Lower leg skin (tissue), 4 donors: ENCODE measurements at regions not wholly inside any gene's neighbourhood (a gene's known extent, or its start where the extent isn't known, plus 50 kb on each side); places are given as distances from the start of the nearest gene placed in this dataset.

Experiments used
- DNase-seq, 2 donors: peaks; one replicate each; pipeline ENCODE4 v3.0.0-alpha.2; 2019; ENCODE audit warnings: low spot score in 2 of 2
- H3K4me3 ChIP-seq: fragments of 200-600 bp; sonication (generic); 2 replicates; pipeline ENCODE4 v1.5.1; 2017; ENCODE audit warnings: mild to moderate bottlenecking, low read depth; ENCODE audit not compliant: poor library complexity, severe bottlenecking
- POLR2A ChIP-seq, 2 donors: fragments of 450-650 bp; IDR thresholded peaks; one replicate each; pipeline ENCODE4 v1.6.1; 2016 to 2017; ENCODE audit warnings: antibody characterized with exemption in 2 of 2, mild to moderate bottlenecking in 1 of 2, moderate library complexity in 1 of 2
- WGBS, 2 donors: methylation state at CpG; one replicate each; pipeline ENCODE4 v1.1.5; 2018; 5-methylcytosine and 5-hydroxymethylcytosine counted together
- intact Hi-C: fragments of 100-400 bp; cut with DNase I; formaldehyde crosslinking; loops from one replicate; pipeline ENCODE4 v1.15.0; 2023; ENCODE audit warnings: low total_unique reads
- TF ChIP-seq, protein P1 (sequence below), 3 donors: fragments of 450-650 bp; IDR thresholded peaks; one replicate each; pipeline ENCODE4 v1.5.1; 2016; ENCODE audit warnings: antibody characterized with exemption in 3 of 3, mild to moderate bottlenecking in 3 of 3, moderate library complexity in 2 of 3

DNA sequence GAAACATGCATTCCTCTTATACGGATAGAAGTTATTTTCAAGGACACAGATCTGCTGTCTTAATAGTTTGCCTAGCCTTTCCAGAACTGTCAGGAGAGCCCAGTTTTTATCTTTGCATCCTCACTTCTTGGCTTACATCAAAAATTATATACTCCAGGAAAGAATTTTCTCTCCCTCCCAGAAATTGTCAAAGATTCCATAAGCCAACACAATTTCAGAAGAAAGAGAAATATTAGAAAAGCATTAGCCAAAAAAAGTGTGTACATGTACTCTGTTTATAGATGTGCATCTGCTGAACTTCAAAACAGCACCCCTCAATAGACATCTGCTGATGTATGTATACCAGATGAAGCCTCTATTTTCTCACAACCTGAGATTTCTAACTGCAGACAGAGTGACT, 210.4 kb downstream of the METTL4 start:
- H3K4me3 ChIP-seq = no peak overlapping the region
- TF ChIP-seq, protein P1, sequence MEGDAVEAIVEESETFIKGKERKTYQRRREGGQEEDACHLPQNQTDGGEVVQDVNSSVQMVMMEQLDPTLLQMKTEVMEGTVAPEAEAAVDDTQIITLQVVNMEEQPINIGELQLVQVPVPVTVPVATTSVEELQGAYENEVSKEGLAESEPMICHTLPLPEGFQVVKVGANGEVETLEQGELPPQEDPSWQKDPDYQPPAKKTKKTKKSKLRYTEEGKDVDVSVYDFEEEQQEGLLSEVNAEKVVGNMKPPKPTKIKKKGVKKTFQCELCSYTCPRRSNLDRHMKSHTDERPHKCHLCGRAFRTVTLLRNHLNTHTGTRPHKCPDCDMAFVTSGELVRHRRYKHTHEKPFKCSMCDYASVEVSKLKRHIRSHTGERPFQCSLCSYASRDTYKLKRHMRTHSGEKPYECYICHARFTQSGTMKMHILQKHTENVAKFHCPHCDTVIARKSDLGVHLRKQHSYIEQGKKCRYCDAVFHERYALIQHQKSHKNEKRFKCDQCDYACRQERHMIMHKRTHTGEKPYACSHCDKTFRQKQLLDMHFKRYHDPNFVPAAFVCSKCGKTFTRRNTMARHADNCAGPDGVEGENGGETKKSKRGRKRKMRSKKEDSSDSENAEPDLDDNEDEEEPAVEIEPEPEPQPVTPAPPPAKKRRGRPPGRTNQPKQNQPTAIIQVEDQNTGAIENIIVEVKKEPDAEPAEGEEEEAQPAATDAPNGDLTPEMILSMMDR (IDR thresholded peaks at IDR 0.05) = no peak
- no peak for TF ChIP-seq POLR2A (IDR thresholded peaks at IDR 0.05)
- 39 to 44% methylated on average over 1 of the region's 1 CpG for WGBS, 2 donors
- intact Hi-C loops = no loop called here
- DNase-seq = no peak

DNA sequence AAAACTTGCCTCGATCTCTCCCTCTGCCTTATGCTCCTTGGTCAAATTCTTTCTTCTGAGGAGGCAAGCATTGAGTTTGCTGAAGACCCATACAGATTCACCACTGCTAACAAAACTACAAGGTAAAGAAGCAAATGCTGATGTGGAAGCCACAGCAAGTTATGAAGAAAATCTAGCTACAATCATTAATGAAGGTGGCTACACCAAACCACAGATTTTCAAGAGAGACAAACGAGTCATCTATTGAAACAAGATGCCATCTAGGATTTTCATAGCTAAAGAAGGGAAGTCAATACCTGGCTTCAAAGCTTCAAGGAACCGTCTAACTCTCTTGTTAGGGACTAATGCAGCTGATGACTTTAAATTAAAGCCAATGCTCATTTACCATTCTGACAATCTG, 203.2 kb downstream of the METTL4 start:
- intact Hi-C loops = no loop called here
- DNase-seq = no peak
- no peak overlapping the region for H3K4me3 ChIP-seq
- no peak for TF ChIP-seq POLR2A (IDR thresholded peaks at IDR 0.05)
- TF ChIP-seq, protein P1 (IDR thresholded peaks at IDR 0.05) = no peak
- 77 to 78% methylated on average over 3 of the region's 3 CpGs for WGBS, 2 donors

DNA sequence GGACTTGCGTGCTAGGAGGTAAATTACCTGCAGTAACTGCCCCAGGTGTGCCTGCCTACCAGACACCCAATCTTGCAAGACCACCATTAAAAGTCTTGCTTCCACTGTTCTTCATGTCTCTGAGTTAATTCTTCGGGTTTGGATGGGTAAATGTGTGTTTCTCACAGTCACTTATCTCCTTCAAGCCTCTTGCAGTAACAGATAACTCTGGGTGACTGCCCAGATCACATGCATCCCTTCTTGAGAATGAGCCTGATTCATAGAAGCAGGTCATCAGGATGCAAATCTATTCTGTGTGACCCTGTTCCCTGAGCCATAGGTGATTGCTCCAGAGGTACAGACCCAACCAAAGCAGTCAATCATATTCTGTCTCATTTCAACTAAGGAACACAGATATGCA, 194.6 kb downstream of the METTL4 start:
- TF ChIP-seq, protein P1 (IDR thresholded peaks at IDR 0.05) = no peak
- no peak for TF ChIP-seq POLR2A (IDR thresholded peaks at IDR 0.05)
- 77 to 81% methylated on average over 2 of the region's 2 CpGs for WGBS, 2 donors
- intact Hi-C loops = no loop called here
- H3K4me3 ChIP-seq = no peak overlapping the region
- no peak for DNase-seq

DNA sequence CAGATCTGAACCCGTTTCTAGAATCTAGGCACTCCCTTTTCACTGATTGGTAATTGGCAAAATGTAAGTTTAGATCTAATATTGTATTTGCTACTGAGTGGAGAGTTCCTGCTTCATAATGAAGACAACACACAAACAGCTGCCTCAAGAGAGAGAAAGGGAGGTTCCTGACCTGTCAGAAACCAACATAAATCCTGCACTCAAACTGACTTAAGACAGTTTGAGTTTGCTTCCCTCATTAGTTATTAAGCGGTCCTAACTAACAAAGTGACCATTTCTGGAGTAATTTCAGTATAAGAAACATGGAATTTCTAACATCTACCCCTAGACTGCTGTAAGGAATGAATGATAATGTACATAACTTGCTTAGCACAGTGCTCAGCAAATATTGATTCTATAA, 191.2 kb downstream of the METTL4 start:
- intact Hi-C loops = no loop called here

DNA sequence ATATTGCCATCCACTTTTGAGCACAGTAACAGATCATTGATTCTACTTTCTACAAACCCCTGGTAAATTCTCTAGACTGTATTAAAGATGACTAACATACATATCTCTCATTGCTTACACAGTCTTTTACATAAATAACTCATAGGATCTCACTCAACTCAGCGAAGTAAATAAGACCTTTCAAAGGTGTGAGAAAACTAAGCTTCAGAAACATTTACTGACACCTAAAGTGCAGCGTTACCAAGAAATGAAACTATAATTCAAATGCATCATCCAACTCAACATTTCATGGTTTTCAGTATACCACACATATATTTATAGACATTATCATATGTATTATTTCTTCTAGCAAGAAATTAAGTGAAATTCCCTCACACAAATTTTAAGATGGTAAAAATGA, 189.8 kb downstream of the METTL4 start:
- no peak overlapping the region for H3K4me3 ChIP-seq
- no peak for TF ChIP-seq POLR2A (IDR thresholded peaks at IDR 0.05)
- TF ChIP-seq, protein P1 (IDR thresholded peaks at IDR 0.05) = no peak
- intact Hi-C loops = no loop called here
- WGBS, 2 donors = 84 to 94% methylated on average over 2 of the region's 2 CpGs
- no peak for DNase-seq

More for the DNA sequence above, 191.2 kb downstream of the METTL4 start:
- 73 to 76% methylated on average over 2 of the region's 2 CpGs for WGBS, 2 donors
- no peak overlapping the region for H3K4me3 ChIP-seq
- no peak for DNase-seq
- no peak for TF ChIP-seq POLR2A (IDR thresholded peaks at IDR 0.05)
- TF ChIP-seq, protein P1 (IDR thresholded peaks at IDR 0.05) = no peak

DNA sequence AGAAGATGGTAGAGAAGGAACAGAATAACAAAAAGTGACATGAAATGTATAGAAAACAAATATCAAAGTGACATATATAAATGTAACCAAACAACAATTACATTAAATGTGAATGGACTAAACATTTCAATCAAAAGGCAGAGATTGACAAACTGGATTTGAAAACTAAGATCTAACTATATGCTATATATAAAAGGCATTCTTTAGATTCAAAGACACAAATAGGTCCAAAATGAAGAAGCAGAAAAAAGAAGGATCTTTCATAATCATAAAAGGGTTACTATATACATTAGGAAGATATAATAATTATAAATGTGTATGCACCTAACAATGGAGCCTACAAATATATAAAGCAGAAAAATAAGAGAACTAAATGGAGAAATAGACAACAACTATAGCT, 183.7 kb downstream of the METTL4 start:
- intact Hi-C loops = no loop called here
- TF ChIP-seq POLR2A (IDR thresholded peaks at IDR 0.05) = no peak
- TF ChIP-seq, protein P1 (IDR thresholded peaks at IDR 0.05) = no peak
- no peak overlapping the region for H3K4me3 ChIP-seq
- DNase-seq = no peak
